ENCODE measurements at regions not wholly inside any gene's neighbourhood (a gene's known extent, or its start where the extent isn't known, plus 50 kb on each side); places are given as distances from the start of the nearest gene placed in this dataset.

- no peak for DNase-seq
- Mint-ChIP-seq H3K27ac (ENCODE audit: unreplicated experiment) (no peak overlapping the region), H3K4me1 (ENCODE audit: low read depth, unreplicated experiment) (no peaks in the 10 kb centered on the region), H3K36me3 (ENCODE audit: insufficient read depth, unreplicated experiment) (no peaks in the 10 kb centered on the region), H3K9me3 (ENCODE audit: unreplicated experiment) (no peaks in the 10 kb centered on the region), H3K4me3 (ENCODE audit: unreplicated experiment) (no peak overlapping the region), H3K27me3 (ENCODE audit: insufficient read depth, unreplicated experiment) (no peaks in the 10 kb centered on the region)
- ChIA-PET POLR2A (no interaction called here), CTCF (no interaction called here)
- Histone ChIP-seq H3K4me3 (ENCODE audit: low read depth, low read length) (no peak overlapping the region), H3K9me3 (no peaks in the 10 kb centered on the region), H3K4me1 (no peaks in the 10 kb centered on the region), H3K27me3 (replicated peaks; ENCODE audit: control insufficient read depth, insufficient read depth, low read length) (no peaks in the 10 kb centered on the region), H3K36me3 (ENCODE audit: control insufficient read depth, insufficient read depth, low read length) (no peaks in the 10 kb centered on the region)
- TF ChIP-seq, protein P1, sequence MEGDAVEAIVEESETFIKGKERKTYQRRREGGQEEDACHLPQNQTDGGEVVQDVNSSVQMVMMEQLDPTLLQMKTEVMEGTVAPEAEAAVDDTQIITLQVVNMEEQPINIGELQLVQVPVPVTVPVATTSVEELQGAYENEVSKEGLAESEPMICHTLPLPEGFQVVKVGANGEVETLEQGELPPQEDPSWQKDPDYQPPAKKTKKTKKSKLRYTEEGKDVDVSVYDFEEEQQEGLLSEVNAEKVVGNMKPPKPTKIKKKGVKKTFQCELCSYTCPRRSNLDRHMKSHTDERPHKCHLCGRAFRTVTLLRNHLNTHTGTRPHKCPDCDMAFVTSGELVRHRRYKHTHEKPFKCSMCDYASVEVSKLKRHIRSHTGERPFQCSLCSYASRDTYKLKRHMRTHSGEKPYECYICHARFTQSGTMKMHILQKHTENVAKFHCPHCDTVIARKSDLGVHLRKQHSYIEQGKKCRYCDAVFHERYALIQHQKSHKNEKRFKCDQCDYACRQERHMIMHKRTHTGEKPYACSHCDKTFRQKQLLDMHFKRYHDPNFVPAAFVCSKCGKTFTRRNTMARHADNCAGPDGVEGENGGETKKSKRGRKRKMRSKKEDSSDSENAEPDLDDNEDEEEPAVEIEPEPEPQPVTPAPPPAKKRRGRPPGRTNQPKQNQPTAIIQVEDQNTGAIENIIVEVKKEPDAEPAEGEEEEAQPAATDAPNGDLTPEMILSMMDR (IDR thresholded peaks at IDR 0.05; ENCODE audit: insufficient read depth in 1 of 2, low read depth in 1 of 2, low read length in 1 of 2, severe bottlenecking in 1 of 2, unreplicated experiment in 1 of 2) = no peak
- BruUV-seq (replicated peaks) = no TSS peak
- intact Hi-C loops (cut with micrococcal nuclease; ENCODE audit: unreplicated experiment) = no loop called here
Measured at GRCh38 chr1:195828325-195828724, 779.9 kb downstream of the KCNT2 start.

GRCh38 chr1:195820925-195821324 is 787.3 kb downstream of the KCNT2 start:
- CTCF ChIA-PET = no interaction called here
- Mint-ChIP-seq H3K9me3 (ENCODE audit: unreplicated experiment) (peaks cover 12% of the 10 kb centered on the region), H3K27me3 (ENCODE audit: insufficient read depth, unreplicated experiment) (no peaks in the 10 kb centered on the region), H3K36me3 (ENCODE audit: insufficient read depth, unreplicated experiment) (no peaks in the 10 kb centered on the region), H3K4me1 (ENCODE audit: low read depth, unreplicated experiment) (no peaks in the 10 kb centered on the region), H3K4me3 (ENCODE audit: unreplicated experiment) (no peak overlapping the region), H3K27ac (ENCODE audit: unreplicated experiment) (no peak overlapping the region)
- Histone ChIP-seq H3K36me3 (ENCODE audit: control insufficient read depth, insufficient read depth, low read length) (no peaks in the 10 kb centered on the region), H3K27me3 (replicated peaks; ENCODE audit: control insufficient read depth, insufficient read depth, low read length) (no peaks in the 10 kb centered on the region), H3K4me1 (no peaks in the 10 kb centered on the region), H3K4me3 (ENCODE audit: low read depth, low read length) (no peak overlapping the region), H3K9me3 (no peaks in the 10 kb centered on the region)
- DNase-seq = no peak
- TF ChIP-seq, protein P1 (IDR thresholded peaks at IDR 0.05; ENCODE audit: insufficient read depth in 1 of 2, low read depth in 1 of 2, low read length in 1 of 2, severe bottlenecking in 1 of 2, unreplicated experiment in 1 of 2) = no peak
- intact Hi-C loops (cut with micrococcal nuclease; ENCODE audit: unreplicated experiment) = no loop called here
- POLR2A ChIA-PET = no interaction called here
- no TSS peak for BruUV-seq (replicated peaks)

DNA sequence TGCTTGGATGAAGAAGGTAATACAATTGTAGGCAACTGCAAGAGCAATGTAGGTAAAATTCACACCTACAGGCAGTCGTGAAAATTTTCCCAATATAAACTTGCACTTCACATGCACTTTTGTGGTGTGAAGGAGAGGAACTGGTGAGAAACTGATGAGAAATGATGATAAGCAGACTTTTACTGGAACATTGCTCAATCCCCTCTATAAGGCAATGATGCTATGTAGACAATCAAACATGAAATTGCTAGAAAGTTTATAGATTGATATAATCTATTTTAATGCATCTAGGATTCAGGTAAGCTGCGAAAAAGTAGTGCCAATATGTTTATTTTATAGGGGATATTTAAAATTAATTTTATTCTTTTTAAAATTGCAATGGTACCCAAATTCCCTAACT is 802.2 kb downstream of the KCNT2 start:
- Mint-ChIP-seq H3K4me1 (ENCODE audit: low read depth, unreplicated experiment) (no peaks in the 10 kb centered on the region), H3K9me3 (ENCODE audit: unreplicated experiment) (no peaks in the 10 kb centered on the region), H3K27me3 (ENCODE audit: insufficient read depth, unreplicated experiment) (no peaks in the 10 kb centered on the region), H3K36me3 (ENCODE audit: insufficient read depth, unreplicated experiment) (no peaks in the 10 kb centered on the region), H3K4me3 (ENCODE audit: unreplicated experiment) (no peak overlapping the region), H3K27ac (ENCODE audit: unreplicated experiment) (no peak overlapping the region)
- BruUV-seq (replicated peaks) = no TSS peak
- intact Hi-C loops (cut with micrococcal nuclease; ENCODE audit: unreplicated experiment) = no loop called here
- ChIA-PET CTCF (no interaction called here), POLR2A (no interaction called here)
- DNase-seq = no peak
- Histone ChIP-seq H3K9me3 (no peaks in the 10 kb centered on the region), H3K4me3 (ENCODE audit: low read depth, low read length) (no peak overlapping the region), H3K4me1 (no peaks in the 10 kb centered on the region), H3K36me3 (ENCODE audit: control insufficient read depth, insufficient read depth, low read length) (no peaks in the 10 kb centered on the region), H3K27me3 (replicated peaks; ENCODE audit: control insufficient read depth, insufficient read depth, low read length) (no peaks in the 10 kb centered on the region)
- TF ChIP-seq, protein P1 (IDR thresholded peaks at IDR 0.05; ENCODE audit: insufficient read depth in 1 of 2, low read depth in 1 of 2, low read length in 1 of 2, severe bottlenecking in 1 of 2, unreplicated experiment in 1 of 2) = no peak
